Neuronal stem cell (in vitro differentiated cells): ENCODE measurements at regions not wholly inside any gene's neighbourhood (a gene's known extent, or its start where the extent isn't known, plus 50 kb on each side); places are given as distances from the start of the nearest gene placed in this dataset.
A peak's percentile ranks its signal among the peaks of the same experiment; 100 is the strongest.

ENCODE experiments used
- DNase-seq: peaks from one replicate; pipeline ENCODE4 v3.0.0-alpha.2; 2013; ENCODE audit warnings: low spot score
- H2AFZ ChIP-seq: one replicate; pipeline ENCODE4 v1.6.1; 2013; ENCODE audit warnings: mild to moderate bottlenecking, low read length, inconsistent platforms
- H2AK5ac ChIP-seq: 2 replicates; pipeline ENCODE4 v1.6.1; 2013; ENCODE audit warnings: low read depth, mild to moderate bottlenecking, inconsistent platforms, low read length, moderate library complexity, mixed read lengths
- H2BK120ac ChIP-seq: 2 replicates; pipeline ENCODE4 v1.6.1; 2013; ENCODE audit warnings: low read depth, mild to moderate bottlenecking, inconsistent platforms, low read length, moderate library complexity, mixed read lengths
- H2BK12ac ChIP-seq: one replicate; pipeline ENCODE4 v1.6.1; 2013; ENCODE audit warnings: low read length, inconsistent platforms
- H2BK15ac ChIP-seq: 2 replicates; pipeline ENCODE4 v1.6.1; 2013; ENCODE audit warnings: mild to moderate bottlenecking, low read length, inconsistent platforms, mixed read lengths
- H2BK5ac ChIP-seq: one replicate; pipeline ENCODE4 v1.6.1; 2013; ENCODE audit warnings: inconsistent platforms, mild to moderate bottlenecking, low read length, moderate library complexity
- H3K14ac ChIP-seq: one replicate; pipeline ENCODE4 v1.6.1; 2013; ENCODE audit warnings: low read length, inconsistent platforms
- H3K18ac ChIP-seq: 2 replicates; pipeline ENCODE4 v1.6.1; 2013; ENCODE audit warnings: low read length, inconsistent platforms
- H3K23ac ChIP-seq: 2 replicates; pipeline ENCODE4 v1.6.1; 2013; ENCODE audit warnings: low read depth, mild to moderate bottlenecking, mixed read lengths, low read length, inconsistent platforms; ENCODE audit not compliant: poor library complexity
- H3K27ac ChIP-seq: replicated peaks from 3 replicates; pipeline ENCODE4 v1.5.1; 2013; ENCODE audit warnings: low read length, inconsistent platforms
- H3K27me3 ChIP-seq, 3 experiments: 2 replicates each; pipeline ENCODE4 v1.6.1; 2013; ENCODE audit warnings: low read length in 3 of 3, mild to moderate bottlenecking in 2 of 3, inconsistent platforms in 1 of 3, low read depth in 1 of 3, mixed read lengths in 1 of 3, moderate library complexity in 1 of 3; ENCODE audit not compliant: control insufficient read depth in 3 of 3, insufficient read depth in 3 of 3
- H3K36me3 ChIP-seq, 2 donors: replicated peaks in 1 of 2; 2 replicates each; pipeline ENCODE4 v1.6.1; 2013; ENCODE audit warnings: low read length in 2 of 2; ENCODE audit not compliant: control insufficient read depth in 2 of 2, insufficient read depth in 2 of 2
- H3K4ac ChIP-seq: 2 replicates; pipeline ENCODE4 v1.6.1; 2013; ENCODE audit warnings: inconsistent platforms, mild to moderate bottlenecking, low read length, moderate library complexity
- H3K4me1 ChIP-seq, 2 donors: 1 replicate in 1 of 2; 2 replicates in 1 of 2; pipeline ENCODE4 v1.6.1; 2013; ENCODE audit warnings: low read length in 2 of 2, low read depth in 1 of 2; ENCODE audit not compliant: control insufficient read depth in 2 of 2, insufficient read depth in 1 of 2
- H3K4me2 ChIP-seq: one replicate; pipeline ENCODE4 v1.6.1; 2013; ENCODE audit warnings: mild to moderate bottlenecking, low read length, inconsistent platforms; ENCODE audit not compliant: insufficient read depth, poor library complexity, severe bottlenecking
- H3K4me3 ChIP-seq, 2 donors: 2 replicates each; pipeline ENCODE4 v1.5.1; 2013; ENCODE audit warnings: low read length in 2 of 2, mild to moderate bottlenecking in 2 of 2, inconsistent platforms in 1 of 2, moderate library complexity in 1 of 2
- H3K79me1 ChIP-seq: one replicate; pipeline ENCODE4 v1.6.1; 2013; ENCODE audit warnings: low read depth, mild to moderate bottlenecking, inconsistent platforms, low read length, moderate library complexity
- H3K9ac ChIP-seq: one replicate; pipeline ENCODE4 v1.6.1; 2013; ENCODE audit warnings: mild to moderate bottlenecking, low read depth, low read length, inconsistent platforms; ENCODE audit not compliant: poor library complexity
- H3K9me3 ChIP-seq, 2 donors: replicated peaks in 1 of 2; 2 replicates each; pipeline versions ENCODE3 to v1.6.1; 2013; ENCODE audit warnings: low read length in 2 of 2, mild to moderate bottlenecking in 2 of 2, inconsistent platforms in 1 of 2, low read depth in 1 of 2, mixed read lengths in 1 of 2, moderate library complexity in 1 of 2; ENCODE audit not compliant: control insufficient read depth in 2 of 2, insufficient read depth in 1 of 2
- H4K8ac ChIP-seq: one replicate; pipeline ENCODE4 v1.6.1; 2013; ENCODE audit warnings: low read depth, mild to moderate bottlenecking, inconsistent platforms, low read length, moderate library complexity
- H4K91ac ChIP-seq: one replicate; pipeline ENCODE4 v1.6.1; 2013; ENCODE audit warnings: low read length, low read depth, mild to moderate bottlenecking, inconsistent platforms; ENCODE audit not compliant: poor library complexity
- WGBS, 2 donors: extraction: QIAGEN DNeasy Blood & Tissue Kit; methylation state at CpG; one replicate each; pipeline ENCODE4 v1.1.7; 2013; ENCODE audit warnings: missing lambda C conversion rate in 2 of 2, mixed read lengths in 1 of 2; ENCODE audit not compliant: insufficient read length in 2 of 2, insufficient replicate concordance in 1 of 2; ENCODE audit errors: extremely low coverage in 2 of 2; 5-methylcytosine and 5-hydroxymethylcytosine counted together

DNA sequence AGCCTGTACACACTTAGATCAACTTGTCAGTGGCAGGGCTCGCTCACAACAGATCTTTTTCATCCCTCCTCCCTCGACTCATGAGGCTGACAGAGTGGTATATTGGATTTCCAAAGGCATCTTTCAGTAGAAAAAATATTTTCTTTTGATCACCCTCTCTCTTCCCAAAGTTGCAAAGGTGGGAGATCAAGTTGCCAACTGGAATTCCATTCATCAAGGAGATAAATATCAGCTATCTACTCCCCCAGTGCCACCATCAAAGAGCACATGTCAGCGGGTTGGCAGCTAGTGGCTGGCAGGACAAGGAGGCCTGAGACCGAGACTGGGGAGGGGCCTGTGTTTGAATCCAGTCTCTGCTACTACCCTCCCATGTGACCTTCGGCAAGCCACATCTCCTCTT, 539.7 kb upstream of the CDH11 start:
- no peak for DNase-seq
- H3K23ac ChIP-seq, result no peak overlapping the region
- H4K8ac ChIP-seq, result no peak overlapping the region
- no peak overlapping the region for H3K14ac ChIP-seq
- H2BK5ac ChIP-seq, result no peak overlapping the region
- H3K4ac ChIP-seq, result no peak overlapping the region
- H3K4me3 ChIP-seq, result no peak overlapping the region
- no peak overlapping the region for H3K9ac ChIP-seq
- no peaks in the 10 kb centered on the region for H3K79me1 ChIP-seq
- no peaks in the 10 kb centered on the region for H3K9me3 ChIP-seq
- H3K27ac ChIP-seq, result no peak overlapping the region
- H2AK5ac ChIP-seq, result no peak overlapping the region
- no peak overlapping the region for H3K4me2 ChIP-seq
- no peaks in the 10 kb centered on the region for H3K36me3 ChIP-seq
- peaks cover 0 to 25% of the 10 kb centered on the region in 2 donors for H3K4me1 ChIP-seq
- no peaks in the 10 kb centered on the region for H3K27me3 ChIP-seq
- no peak overlapping the region for H2BK12ac ChIP-seq
- H3K18ac ChIP-seq, result no peak overlapping the region
- no CpG with 5 or more reads among the region's 5 CpGs for WGBS, 2 donors
- H2BK120ac ChIP-seq, result no peak overlapping the region
- no peak overlapping the region for H4K91ac ChIP-seq
- no peak overlapping the region for H2AFZ ChIP-seq
- no peak overlapping the region for H2BK15ac ChIP-seq

DNA sequence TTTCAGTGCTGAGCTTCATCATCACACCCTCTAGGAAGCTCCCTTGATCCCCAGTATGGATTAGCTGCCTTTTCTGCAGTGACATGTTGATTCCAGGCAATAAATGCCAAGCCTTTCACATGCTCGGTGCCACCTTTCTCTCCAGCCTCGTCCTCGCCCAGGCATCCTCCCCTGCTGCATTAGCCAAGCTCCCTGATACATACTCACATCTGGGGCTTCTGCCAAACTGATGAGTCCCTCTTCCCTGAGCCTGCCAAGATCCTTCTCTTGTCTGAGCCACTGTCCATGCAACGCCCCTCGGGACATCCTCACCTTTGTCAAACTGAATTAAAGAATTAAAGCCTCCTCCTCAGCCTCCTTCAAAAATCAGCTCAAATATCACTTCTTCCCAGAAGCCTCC, 538.5 kb upstream of the CDH11 start:
- no peaks in the 10 kb centered on the region for H3K27me3 ChIP-seq
- H3K23ac ChIP-seq, result no peak overlapping the region
- H2BK5ac ChIP-seq, result no peak overlapping the region
- H4K8ac ChIP-seq, result no peak overlapping the region
- H3K14ac ChIP-seq, result no peak overlapping the region
- H2BK120ac ChIP-seq, result no peak overlapping the region
- H3K36me3 ChIP-seq, result no peaks in the 10 kb centered on the region
- no peak overlapping the region for H3K9ac ChIP-seq
- H3K18ac ChIP-seq, result peak overlapping the region; percentile 68
- WGBS, 2 donors, result no CpG with 5 or more reads among the region's 5 CpGs
- H3K4me1 ChIP-seq, result peaks cover 0 to 28% of the 10 kb centered on the region in 2 donors
- no peak overlapping the region for H2BK15ac ChIP-seq
- H2AFZ ChIP-seq, result no peak overlapping the region
- no peaks in the 10 kb centered on the region for H3K79me1 ChIP-seq
- H3K4me2 ChIP-seq, result no peak overlapping the region
- DNase-seq, result no peak
- H3K9me3 ChIP-seq, result no peaks in the 10 kb centered on the region
- H2BK12ac ChIP-seq, result no peak overlapping the region
- H3K4me3 ChIP-seq, result no peak overlapping the region
- H3K27ac ChIP-seq, result no peak overlapping the region
- no peak overlapping the region for H4K91ac ChIP-seq
- H3K4ac ChIP-seq, result no peak overlapping the region
- peak overlapping the region; percentile 21 for H2AK5ac ChIP-seq

DNA sequence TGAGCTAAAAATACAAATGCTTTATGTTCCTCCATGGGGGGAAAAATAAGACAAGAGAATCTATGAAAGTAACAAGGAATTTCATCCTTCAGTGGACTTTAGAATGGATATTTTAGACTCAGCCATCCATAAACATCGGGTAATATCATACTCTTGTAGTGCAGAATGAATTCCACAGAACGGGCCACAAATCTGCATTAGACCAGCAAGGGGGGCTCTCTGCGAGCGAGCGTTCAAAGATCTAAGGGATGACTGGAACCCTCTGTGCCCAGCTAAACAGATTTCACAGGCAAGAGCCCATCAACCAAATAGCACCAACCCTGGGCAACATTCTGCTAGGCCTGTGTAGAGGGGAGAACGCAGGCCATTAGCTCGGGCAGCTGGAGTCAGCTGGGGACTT, 537.9 kb upstream of the CDH11 start:
- no peak overlapping the region for H3K4ac ChIP-seq
- WGBS, 2 donors, result no CpG with 5 or more reads among the region's 7 CpGs
- no peak overlapping the region for H2BK12ac ChIP-seq
- H2AFZ ChIP-seq, result no peak overlapping the region
- H3K9me3 ChIP-seq, result no peaks in the 10 kb centered on the region
- no peaks in the 10 kb centered on the region for H3K79me1 ChIP-seq
- no peak overlapping the region for H2BK15ac ChIP-seq
- H3K23ac ChIP-seq, result no peak overlapping the region
- H3K9ac ChIP-seq, result no peak overlapping the region
- H3K27ac ChIP-seq, result no peak overlapping the region
- no peak overlapping the region for H2BK5ac ChIP-seq
- H2AK5ac ChIP-seq, result peak overlapping the region; percentile 21
- no peak overlapping the region for H3K4me2 ChIP-seq
- no peak overlapping the region for H3K14ac ChIP-seq
- H3K4me3 ChIP-seq, result no peak overlapping the region
- no peak overlapping the region for H2BK120ac ChIP-seq
- no peak for DNase-seq
- H3K18ac ChIP-seq, result peak overlapping the region; percentile 41
- H3K4me1 ChIP-seq, result peaks cover 0 to 29% of the 10 kb centered on the region in 2 donors
- H4K8ac ChIP-seq, result no peak overlapping the region
- no peaks in the 10 kb centered on the region for H3K36me3 ChIP-seq
- no peaks in the 10 kb centered on the region for H3K27me3 ChIP-seq
- H4K91ac ChIP-seq, result no peak overlapping the region

DNA sequence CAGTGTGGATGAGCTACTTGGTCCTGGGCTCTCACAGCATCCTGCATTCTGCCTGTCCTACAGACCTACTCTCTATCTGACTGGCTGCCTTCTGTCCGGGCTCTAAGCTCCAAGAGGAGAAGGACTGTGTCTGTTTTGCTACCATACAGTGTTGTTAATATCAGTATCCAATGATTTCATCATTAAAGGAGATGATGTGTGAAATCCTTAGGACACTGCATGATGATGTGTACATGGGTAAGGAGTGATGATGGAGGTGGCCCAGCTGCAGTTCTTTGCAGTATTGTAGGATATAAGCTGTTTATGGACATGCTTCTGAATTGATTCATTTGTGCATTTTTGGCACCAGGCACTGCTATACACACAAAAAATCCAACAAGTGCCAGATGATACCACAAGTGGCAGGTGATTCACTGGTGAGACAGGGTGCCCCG, 536.9 kb upstream of the CDH11 start:
- no peaks in the 10 kb centered on the region for H3K79me1 ChIP-seq
- no peak overlapping the region for H3K4ac ChIP-seq
- no peaks in the 10 kb centered on the region for H3K27me3 ChIP-seq
- H2AFZ ChIP-seq, result no peak overlapping the region
- no peak overlapping the region for H2BK120ac ChIP-seq
- H2BK5ac ChIP-seq, result no peak overlapping the region
- no peak overlapping the region for H3K23ac ChIP-seq
- no peak overlapping the region for H2BK15ac ChIP-seq
- H4K8ac ChIP-seq, result no peak overlapping the region
- H3K4me2 ChIP-seq, result no peak overlapping the region
- H3K9ac ChIP-seq, result no peak overlapping the region
- no peak overlapping the region for H3K4me3 ChIP-seq
- no peak overlapping the region for H3K27ac ChIP-seq
- H2AK5ac ChIP-seq, result no peak overlapping the region
- WGBS, 2 donors, result no CpG with 5 or more reads among the region's 2 CpGs
- no peaks in the 10 kb centered on the region for H3K9me3 ChIP-seq
- H2BK12ac ChIP-seq, result no peak overlapping the region
- peaks cover 0 to 29% of the 10 kb centered on the region in 2 donors for H3K4me1 ChIP-seq
- H4K91ac ChIP-seq, result no peak overlapping the region
- H3K14ac ChIP-seq, result no peak overlapping the region
- no peak overlapping the region for H3K18ac ChIP-seq
- no peaks in the 10 kb centered on the region for H3K36me3 ChIP-seq
- DNase-seq, result no peak
